Transverse colon (tissue), 4 donors: ENCODE measurements at regions not wholly inside any gene's neighbourhood (a gene's known extent, or its start where the extent isn't known, plus 50 kb on each side); places are given as distances from the start of the nearest gene placed in this dataset.

Experiments used
- POLR2A ChIP-seq: fragments of 450-650 bp; IDR thresholded peaks from one replicate; pipeline ENCODE4 v1.6.1; 2016; ENCODE audit warnings: antibody characterized with exemption, mild to moderate bottlenecking, moderate library complexity
- POLR2AphosphoS5 ChIP-seq, 3 donors: sonication (generic); formaldehyde crosslinking; IDR thresholded peaks; one replicate each; pipeline ENCODE4 v1.6.1; 2016; ENCODE audit warnings: antibody characterized with exemption in 3 of 3
- TF ChIP-seq, protein P1 (sequence below), 5 experiments: fragments of 200-600 bp in 3 of 5; fragments of 450-650 bp in 2 of 5; sonication (generic) in 3 of 5; IDR thresholded peaks; 1 replicate in 2 of 5; 2 replicates in 3 of 5; pipeline ENCODE4 v1.5.1; 2016 to 2017; ENCODE audit warnings: antibody characterized with exemption in 5 of 5, inconsistent platforms in 3 of 5, mild to moderate bottlenecking in 2 of 5, moderate library complexity in 1 of 5

DNA sequence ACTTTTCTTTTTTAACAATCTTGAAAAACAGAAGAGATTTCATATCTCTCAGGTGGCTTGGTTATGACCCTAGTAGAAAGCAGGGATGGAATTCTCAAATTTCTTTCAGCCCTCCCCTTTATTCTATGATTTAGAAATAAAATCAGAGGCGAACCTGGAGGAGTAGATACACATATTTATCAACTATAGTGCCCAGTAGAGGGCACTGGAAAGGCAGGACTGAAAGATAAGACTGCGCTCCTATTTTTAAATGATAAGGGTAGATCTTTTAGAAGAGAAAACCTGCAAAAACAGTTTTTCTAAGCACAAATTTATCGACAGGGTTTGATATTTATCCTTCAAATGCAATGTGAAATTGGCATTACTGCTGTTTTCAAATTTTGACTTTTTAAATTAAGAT lies 1296.6 kb downstream of the EPHA7 start:
- TF ChIP-seq, protein P1, sequence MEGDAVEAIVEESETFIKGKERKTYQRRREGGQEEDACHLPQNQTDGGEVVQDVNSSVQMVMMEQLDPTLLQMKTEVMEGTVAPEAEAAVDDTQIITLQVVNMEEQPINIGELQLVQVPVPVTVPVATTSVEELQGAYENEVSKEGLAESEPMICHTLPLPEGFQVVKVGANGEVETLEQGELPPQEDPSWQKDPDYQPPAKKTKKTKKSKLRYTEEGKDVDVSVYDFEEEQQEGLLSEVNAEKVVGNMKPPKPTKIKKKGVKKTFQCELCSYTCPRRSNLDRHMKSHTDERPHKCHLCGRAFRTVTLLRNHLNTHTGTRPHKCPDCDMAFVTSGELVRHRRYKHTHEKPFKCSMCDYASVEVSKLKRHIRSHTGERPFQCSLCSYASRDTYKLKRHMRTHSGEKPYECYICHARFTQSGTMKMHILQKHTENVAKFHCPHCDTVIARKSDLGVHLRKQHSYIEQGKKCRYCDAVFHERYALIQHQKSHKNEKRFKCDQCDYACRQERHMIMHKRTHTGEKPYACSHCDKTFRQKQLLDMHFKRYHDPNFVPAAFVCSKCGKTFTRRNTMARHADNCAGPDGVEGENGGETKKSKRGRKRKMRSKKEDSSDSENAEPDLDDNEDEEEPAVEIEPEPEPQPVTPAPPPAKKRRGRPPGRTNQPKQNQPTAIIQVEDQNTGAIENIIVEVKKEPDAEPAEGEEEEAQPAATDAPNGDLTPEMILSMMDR (IDR thresholded peaks at IDR 0.05), result no peak
- no peak for TF ChIP-seq POLR2AphosphoS5 (IDR thresholded peaks at IDR 0.05)
- no peak for TF ChIP-seq POLR2A
